Panc1 (cell line): ENCODE measurements at regions not wholly inside any gene's neighbourhood (a gene's known extent, or its start where the extent isn't known, plus 50 kb on each side); places are given as distances from the start of the nearest gene placed in this dataset.

ENCODE experiments used
- ATAC-seq: fragments of 200-7000 bp; cut with Tn5 transposase; 2 replicates; pipeline ENCODE4 v1.9.1; 2020; ENCODE audit warnings: mild to moderate bottlenecking, moderate library complexity
- BruUV-seq: library from RNA; stranded (reverse); fragments of 400-500 nt; replicated peaks from 2 replicates; lab custom pipeline; 2021; lab: Mats Ljungman, UMichigan
- CTCF ChIA-PET: fragments of 300-600 bp; sonication (Branson Sonifier 250); formaldehyde crosslinking; loops from one replicate; lab custom pipeline; 2022; ENCODE audit warnings: antibody characterized with exemption; lab: Charles Lee
- POLR2A ChIA-PET: fragments of 300-600 bp; sonication (Branson Sonifier 250); formaldehyde crosslinking; loops from one replicate; lab custom pipeline; 2022; ENCODE audit warnings: antibody characterized with exemption; lab: Charles Lee
- DNase-seq: peaks from one replicate; pipeline ENCODE4 v3.0.0-alpha.2; 2010; ENCODE audit warnings: low read depth, low spot score
- H3K27ac ChIP-seq: 2 replicates; pipeline ENCODE4 v1.5.1; 2011; ENCODE audit warnings: mild to moderate bottlenecking, low read length, inconsistent platforms
- H3K27me3 ChIP-seq: fragments of 200-500 bp; sonication (Bioruptor generic); 2 replicates; pipeline ENCODE4 v1.6.0; 2014; ENCODE audit warnings: low read length, inconsistent platforms; ENCODE audit not compliant: control insufficient read depth, insufficient read depth
- H3K36me3 ChIP-seq: fragments of 200-500 bp; sonication (Bioruptor generic); 2 replicates; pipeline ENCODE4 v1.5.1; 2014; ENCODE audit warnings: inconsistent platforms, mild to moderate bottlenecking, low read length, moderate library complexity; ENCODE audit not compliant: control insufficient read depth, insufficient read depth
- H3K4me1 ChIP-seq: 2 replicates; pipeline ENCODE4 v1.5.1; 2011; ENCODE audit warnings: inconsistent platforms, mild to moderate bottlenecking, low read length, moderate library complexity; ENCODE audit not compliant: control insufficient read depth, insufficient read depth
- H3K4me3 ChIP-seq, 2 experiments: 2 replicates each; pipeline ENCODE4 v1.5.1; 2011 to 2012; ENCODE audit warnings: low read depth in 2 of 2, low read length in 2 of 2, mild to moderate bottlenecking in 2 of 2, inconsistent platforms in 1 of 2, moderate library complexity in 1 of 2
- H3K9me3 ChIP-seq: fragments of 200-500 bp; sonication (Bioruptor generic); 2 replicates; pipeline ENCODE4 v1.5.1; 2014; ENCODE audit warnings: low read depth, mild to moderate bottlenecking, inconsistent platforms, low read length, moderate library complexity; ENCODE audit not compliant: control insufficient read depth, insufficient read depth
- POLR2AphosphoS5 ChIP-seq: IDR thresholded peaks from 2 replicates; pipeline ENCODE4 v1.6.1; 2012; ENCODE audit warnings: mild to moderate bottlenecking, low read depth, low read length, moderate library complexity
- SIN3A ChIP-seq: IDR thresholded peaks from 2 replicates; pipeline ENCODE4 v1.6.1; 2012; ENCODE audit warnings: low read depth, mild to moderate bottlenecking, low read length, moderate library complexity, borderline replicate concordance; ENCODE audit not compliant: insufficient read depth
- TCF7L2 ChIP-seq: IDR thresholded peaks from 2 replicates; pipeline ENCODE4 v1.6.1; 2011; ENCODE audit warnings: mild to moderate bottlenecking, low read depth, low read length, inconsistent platforms
- in situ Hi-C: cut with HindIII; loops from 2 replicates; pipeline ENCODE4 v1.10.0; 2016; ENCODE audit warnings: low sequenced_read_pairs, low pct_unique_long_range_greater_than_20kb
- intact Hi-C: fragments of 100-400 bp; cut with micrococcal nuclease; formaldehyde crosslinking; loops from one replicate; pipeline ENCODE4 v1.10.0; 2022; ENCODE audit not compliant: unreplicated experiment
- TF ChIP-seq, protein P1 (sequence below): fragments of 450-650 bp; IDR thresholded peaks from 2 replicates; pipeline ENCODE4 v1.5.1; 2017; ENCODE audit warnings: mild to moderate bottlenecking
- TF ChIP-seq, protein P2 (sequence below), 2 experiments: IDR thresholded peaks; 2 replicates each; pipeline ENCODE4 v1.6.1; 2011 to 2012; ENCODE audit warnings: low read depth in 2 of 2, control low read depth in 1 of 2, low read length in 1 of 2, mild to moderate bottlenecking in 1 of 2, moderate library complexity in 1 of 2; ENCODE audit not compliant: insufficient read depth in 1 of 2

DNA sequence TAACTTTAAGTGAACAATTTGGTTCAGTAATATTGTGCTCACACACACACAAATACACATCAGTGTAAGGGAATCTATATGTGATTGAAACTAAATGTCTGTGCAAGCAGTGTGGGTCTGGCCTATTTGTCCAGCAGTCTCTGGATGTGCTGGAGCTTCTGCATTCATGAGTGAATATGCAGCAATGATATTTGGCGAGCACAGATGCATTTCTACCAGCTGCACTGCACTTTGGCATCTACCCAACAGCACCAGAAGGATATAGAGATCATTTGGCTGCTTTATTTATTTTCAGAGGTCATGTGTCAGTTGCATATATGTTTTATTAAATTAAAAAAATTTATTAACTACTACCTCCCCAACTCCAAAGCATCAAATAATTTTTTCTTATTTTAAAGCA is 613.4 kb upstream of the NR3C2 start:
- intact Hi-C loops: no loop called here
- Histone ChIP-seq H3K27ac (no peak overlapping the region), H3K27me3 (no peaks in the 10 kb centered on the region), H3K9me3 (no peaks in the 10 kb centered on the region), H3K4me3 (no peak overlapping the region), H3K4me1 (no peaks in the 10 kb centered on the region), H3K36me3 (no peaks in the 10 kb centered on the region)
- DNase-seq (no peak), ATAC-seq (no peak)
- ChIA-PET CTCF (no interaction called here), POLR2A (no interaction called here)
- TF ChIP-seq SIN3A: no peak
- no peak for TF ChIP-seq POLR2AphosphoS5
- TF ChIP-seq, protein P1, sequence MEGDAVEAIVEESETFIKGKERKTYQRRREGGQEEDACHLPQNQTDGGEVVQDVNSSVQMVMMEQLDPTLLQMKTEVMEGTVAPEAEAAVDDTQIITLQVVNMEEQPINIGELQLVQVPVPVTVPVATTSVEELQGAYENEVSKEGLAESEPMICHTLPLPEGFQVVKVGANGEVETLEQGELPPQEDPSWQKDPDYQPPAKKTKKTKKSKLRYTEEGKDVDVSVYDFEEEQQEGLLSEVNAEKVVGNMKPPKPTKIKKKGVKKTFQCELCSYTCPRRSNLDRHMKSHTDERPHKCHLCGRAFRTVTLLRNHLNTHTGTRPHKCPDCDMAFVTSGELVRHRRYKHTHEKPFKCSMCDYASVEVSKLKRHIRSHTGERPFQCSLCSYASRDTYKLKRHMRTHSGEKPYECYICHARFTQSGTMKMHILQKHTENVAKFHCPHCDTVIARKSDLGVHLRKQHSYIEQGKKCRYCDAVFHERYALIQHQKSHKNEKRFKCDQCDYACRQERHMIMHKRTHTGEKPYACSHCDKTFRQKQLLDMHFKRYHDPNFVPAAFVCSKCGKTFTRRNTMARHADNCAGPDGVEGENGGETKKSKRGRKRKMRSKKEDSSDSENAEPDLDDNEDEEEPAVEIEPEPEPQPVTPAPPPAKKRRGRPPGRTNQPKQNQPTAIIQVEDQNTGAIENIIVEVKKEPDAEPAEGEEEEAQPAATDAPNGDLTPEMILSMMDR: no peak
- TF ChIP-seq, protein P2, sequence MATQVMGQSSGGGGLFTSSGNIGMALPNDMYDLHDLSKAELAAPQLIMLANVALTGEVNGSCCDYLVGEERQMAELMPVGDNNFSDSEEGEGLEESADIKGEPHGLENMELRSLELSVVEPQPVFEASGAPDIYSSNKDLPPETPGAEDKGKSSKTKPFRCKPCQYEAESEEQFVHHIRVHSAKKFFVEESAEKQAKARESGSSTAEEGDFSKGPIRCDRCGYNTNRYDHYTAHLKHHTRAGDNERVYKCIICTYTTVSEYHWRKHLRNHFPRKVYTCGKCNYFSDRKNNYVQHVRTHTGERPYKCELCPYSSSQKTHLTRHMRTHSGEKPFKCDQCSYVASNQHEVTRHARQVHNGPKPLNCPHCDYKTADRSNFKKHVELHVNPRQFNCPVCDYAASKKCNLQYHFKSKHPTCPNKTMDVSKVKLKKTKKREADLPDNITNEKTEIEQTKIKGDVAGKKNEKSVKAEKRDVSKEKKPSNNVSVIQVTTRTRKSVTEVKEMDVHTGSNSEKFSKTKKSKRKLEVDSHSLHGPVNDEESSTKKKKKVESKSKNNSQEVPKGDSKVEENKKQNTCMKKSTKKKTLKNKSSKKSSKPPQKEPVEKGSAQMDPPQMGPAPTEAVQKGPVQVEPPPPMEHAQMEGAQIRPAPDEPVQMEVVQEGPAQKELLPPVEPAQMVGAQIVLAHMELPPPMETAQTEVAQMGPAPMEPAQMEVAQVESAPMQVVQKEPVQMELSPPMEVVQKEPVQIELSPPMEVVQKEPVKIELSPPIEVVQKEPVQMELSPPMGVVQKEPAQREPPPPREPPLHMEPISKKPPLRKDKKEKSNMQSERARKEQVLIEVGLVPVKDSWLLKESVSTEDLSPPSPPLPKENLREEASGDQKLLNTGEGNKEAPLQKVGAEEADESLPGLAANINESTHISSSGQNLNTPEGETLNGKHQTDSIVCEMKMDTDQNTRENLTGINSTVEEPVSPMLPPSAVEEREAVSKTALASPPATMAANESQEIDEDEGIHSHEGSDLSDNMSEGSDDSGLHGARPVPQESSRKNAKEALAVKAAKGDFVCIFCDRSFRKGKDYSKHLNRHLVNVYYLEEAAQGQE (IDR thresholded peaks at IDR 0.05; ENCODE audit: insufficient read depth in 1 of 2, low read depth in 2 of 2, low read length in 1 of 2): no peak
- TF ChIP-seq TCF7L2: no peak
- no TSS peak for BruUV-seq
- in situ Hi-C loops: no loop called here

DNA sequence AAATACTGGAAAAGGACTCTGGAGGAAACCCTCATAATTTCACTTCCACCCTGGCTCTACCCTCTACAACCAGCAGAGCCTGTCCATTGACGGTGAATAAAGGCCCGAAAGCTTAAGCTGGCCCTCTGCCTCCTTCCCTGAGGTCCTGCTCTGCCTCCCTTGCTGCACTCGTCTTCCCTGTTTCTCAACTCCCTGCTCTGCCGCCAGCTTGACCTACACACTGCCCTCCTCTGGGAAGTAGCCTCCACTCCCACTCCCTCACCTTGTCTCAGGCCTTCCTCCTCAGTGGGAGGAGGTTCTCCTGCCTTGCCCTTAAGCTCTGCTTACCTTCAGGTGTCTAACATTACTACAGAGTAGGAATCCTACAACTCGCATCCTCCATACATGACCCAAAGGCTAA is 608.6 kb upstream of the NR3C2 start:
- Histone ChIP-seq H3K4me3 (no peak overlapping the region), H3K9me3 (no peaks in the 10 kb centered on the region), H3K27me3 (no peaks in the 10 kb centered on the region), H3K4me1 (no peaks in the 10 kb centered on the region), H3K36me3 (no peaks in the 10 kb centered on the region), H3K27ac (no peak overlapping the region)
- TF ChIP-seq SIN3A (no peak), TCF7L2 (no peak)
- TF ChIP-seq, protein P2 (IDR thresholded peaks at IDR 0.05; ENCODE audit: insufficient read depth in 1 of 2, low read depth in 2 of 2, low read length in 1 of 2): no peak
- in situ Hi-C loops: no loop called here
- ATAC-seq: no peak
- ChIA-PET POLR2A (no interaction called here), CTCF (no interaction called here)
- intact Hi-C loops: no loop called here
- no TSS peak for BruUV-seq
- no peak for DNase-seq
